ENCODE measurements at regions not wholly inside any gene's neighbourhood (a gene's known extent, or its start where the extent isn't known, plus 50 kb on each side); places are given as distances from the start of the nearest gene placed in this dataset.

- H3K4me2 ChIP-seq (ENCODE audit: extremely low read depth, insufficient read depth, low read length): no peak overlapping the region
- no peak overlapping the region for H3K4me3 ChIP-seq (replicated peaks in 1 of 4; ENCODE audit: control extremely low read depth in 1 of 4, insufficient read depth in 1 of 4, low read depth in 3 of 4, low read length in 4 of 4)
- no peak overlapping the region for H3K27ac ChIP-seq (ENCODE audit: insufficient read depth, low read length)
- H3K79me2 ChIP-seq (ENCODE audit: control insufficient read depth, insufficient read depth, low read length): no peaks in the 10 kb centered on the region
- no peaks in the 10 kb centered on the region for H3K9me3 ChIP-seq (ENCODE audit: control insufficient read depth, insufficient read depth, low read depth, low read length)
- no peak for TF ChIP-seq EZH2 (IDR thresholded peaks at IDR 0.05; ENCODE audit: low read length, missing control alignments)
- H3K27me3 ChIP-seq (ENCODE audit: control insufficient read depth, insufficient read depth, low read length): no peaks in the 10 kb centered on the region
- H3K36me3 ChIP-seq (ENCODE audit: control insufficient read depth, insufficient read depth, low read length): no peaks in the 10 kb centered on the region
- no peaks in the 10 kb centered on the region for H4K20me1 ChIP-seq (ENCODE audit: control insufficient read depth, extremely low read depth, insufficient read depth, low read length)
- H3K4me1 ChIP-seq (ENCODE audit: control insufficient read depth, extremely low read depth, insufficient read depth, low read length): no peaks in the 10 kb centered on the region
- no peak for DNase-seq (ENCODE audit: low read depth in 2 of 2)
- no peak overlapping the region for H3K9ac ChIP-seq (ENCODE audit: insufficient read depth, low read length)
- no peak overlapping the region for H2AFZ ChIP-seq (ENCODE audit: low read length)
These were observed 125.2 kb upstream of the ELAC2 start for GRCh38 chr17:13143001-13143400.

- peak; percentile 30 to 44 for DNase-seq (ENCODE audit: low read depth in 2 of 2)
- H3K27me3 ChIP-seq (ENCODE audit: control insufficient read depth, insufficient read depth, low read length): no peaks in the 10 kb centered on the region
- no peak overlapping the region for H3K4me2 ChIP-seq (ENCODE audit: extremely low read depth, insufficient read depth, low read length)
- no peaks in the 10 kb centered on the region for H3K4me1 ChIP-seq (ENCODE audit: control insufficient read depth, extremely low read depth, insufficient read depth, low read length)
- no peaks in the 10 kb centered on the region for H4K20me1 ChIP-seq (ENCODE audit: control insufficient read depth, extremely low read depth, insufficient read depth, low read length)
- H3K9me3 ChIP-seq (ENCODE audit: control insufficient read depth, insufficient read depth, low read depth, low read length): no peaks in the 10 kb centered on the region
- no peak overlapping the region for H3K4me3 ChIP-seq (replicated peaks in 1 of 4; ENCODE audit: control extremely low read depth in 1 of 4, insufficient read depth in 1 of 4, low read depth in 3 of 4, low read length in 4 of 4)
- no peaks in the 10 kb centered on the region for H3K79me2 ChIP-seq (ENCODE audit: control insufficient read depth, insufficient read depth, low read length)
- no peak overlapping the region for H3K27ac ChIP-seq (ENCODE audit: insufficient read depth, low read length)
- no peak overlapping the region for H2AFZ ChIP-seq (ENCODE audit: low read length)
- no peak overlapping the region for H3K9ac ChIP-seq (ENCODE audit: insufficient read depth, low read length)
- no peaks in the 10 kb centered on the region for H3K36me3 ChIP-seq (ENCODE audit: control insufficient read depth, insufficient read depth, low read length)
- TF ChIP-seq EZH2 (IDR thresholded peaks at IDR 0.05; ENCODE audit: low read length, missing control alignments): no peak
- TF ChIP-seq, protein P1, sequence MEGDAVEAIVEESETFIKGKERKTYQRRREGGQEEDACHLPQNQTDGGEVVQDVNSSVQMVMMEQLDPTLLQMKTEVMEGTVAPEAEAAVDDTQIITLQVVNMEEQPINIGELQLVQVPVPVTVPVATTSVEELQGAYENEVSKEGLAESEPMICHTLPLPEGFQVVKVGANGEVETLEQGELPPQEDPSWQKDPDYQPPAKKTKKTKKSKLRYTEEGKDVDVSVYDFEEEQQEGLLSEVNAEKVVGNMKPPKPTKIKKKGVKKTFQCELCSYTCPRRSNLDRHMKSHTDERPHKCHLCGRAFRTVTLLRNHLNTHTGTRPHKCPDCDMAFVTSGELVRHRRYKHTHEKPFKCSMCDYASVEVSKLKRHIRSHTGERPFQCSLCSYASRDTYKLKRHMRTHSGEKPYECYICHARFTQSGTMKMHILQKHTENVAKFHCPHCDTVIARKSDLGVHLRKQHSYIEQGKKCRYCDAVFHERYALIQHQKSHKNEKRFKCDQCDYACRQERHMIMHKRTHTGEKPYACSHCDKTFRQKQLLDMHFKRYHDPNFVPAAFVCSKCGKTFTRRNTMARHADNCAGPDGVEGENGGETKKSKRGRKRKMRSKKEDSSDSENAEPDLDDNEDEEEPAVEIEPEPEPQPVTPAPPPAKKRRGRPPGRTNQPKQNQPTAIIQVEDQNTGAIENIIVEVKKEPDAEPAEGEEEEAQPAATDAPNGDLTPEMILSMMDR (conservative IDR thresholded peaks at IDR 0.05 in 1 of 2, IDR thresholded peaks at IDR 0.05 in 1 of 2; ENCODE audit: low read depth in 1 of 2, low read length in 2 of 2): peak in 1 of 2 donors; percentile 22
These were observed 122.9 kb upstream of the ELAC2 start for GRCh38 chr17:13140750-13141149.

- TF ChIP-seq, protein P1 (conservative IDR thresholded peaks at IDR 0.05 in 1 of 2, IDR thresholded peaks at IDR 0.05 in 1 of 2; ENCODE audit: low read depth in 1 of 2, low read length in 2 of 2): no peak
- TF ChIP-seq EZH2 (IDR thresholded peaks at IDR 0.05; ENCODE audit: low read length, missing control alignments): no peak
These were observed 117.7 kb upstream of the ELAC2 start for GRCh38 chr17:13135506-13135905.

More at GRCh38 chr17:13135506-13135905, 117.7 kb upstream of the ELAC2 start:
- no peak overlapping the region for H3K27ac ChIP-seq (ENCODE audit: insufficient read depth, low read length)
- H3K4me3 ChIP-seq (replicated peaks in 1 of 4; ENCODE audit: control extremely low read depth in 1 of 4, insufficient read depth in 1 of 4, low read depth in 3 of 4, low read length in 4 of 4): no peak overlapping the region
- no peaks in the 10 kb centered on the region for H3K36me3 ChIP-seq (ENCODE audit: control insufficient read depth, insufficient read depth, low read length)
- H3K4me1 ChIP-seq (ENCODE audit: control insufficient read depth, extremely low read depth, insufficient read depth, low read length): no peaks in the 10 kb centered on the region
- no peak overlapping the region for H2AFZ ChIP-seq (ENCODE audit: low read length)
- H3K79me2 ChIP-seq (ENCODE audit: control insufficient read depth, insufficient read depth, low read length): no peaks in the 10 kb centered on the region
- no peaks in the 10 kb centered on the region for H3K9me3 ChIP-seq (ENCODE audit: control insufficient read depth, insufficient read depth, low read depth, low read length)
- no peaks in the 10 kb centered on the region for H4K20me1 ChIP-seq (ENCODE audit: control insufficient read depth, extremely low read depth, insufficient read depth, low read length)
- no peak overlapping the region for H3K9ac ChIP-seq (ENCODE audit: insufficient read depth, low read length)
- no peak overlapping the region for H3K4me2 ChIP-seq (ENCODE audit: extremely low read depth, insufficient read depth, low read length)
- H3K27me3 ChIP-seq (ENCODE audit: control insufficient read depth, insufficient read depth, low read length): no peaks in the 10 kb centered on the region
- DNase-seq (ENCODE audit: low read depth in 2 of 2): no peak

All from fibroblast of lung (primary cell).